IPS-NIHi7 (cell line): ENCODE measurements at regions not wholly inside any gene's neighbourhood (a gene's known extent, or its start where the extent isn't known, plus 50 kb on each side); places are given as distances from the start of the nearest gene placed in this dataset.

Source experiments
- DNase-seq: peaks from one replicate; pipeline ENCODE4 v3.0.0; 2012; ENCODE audit warnings: mixed read lengths; ENCODE audit errors: extremely low spot score

DNA sequence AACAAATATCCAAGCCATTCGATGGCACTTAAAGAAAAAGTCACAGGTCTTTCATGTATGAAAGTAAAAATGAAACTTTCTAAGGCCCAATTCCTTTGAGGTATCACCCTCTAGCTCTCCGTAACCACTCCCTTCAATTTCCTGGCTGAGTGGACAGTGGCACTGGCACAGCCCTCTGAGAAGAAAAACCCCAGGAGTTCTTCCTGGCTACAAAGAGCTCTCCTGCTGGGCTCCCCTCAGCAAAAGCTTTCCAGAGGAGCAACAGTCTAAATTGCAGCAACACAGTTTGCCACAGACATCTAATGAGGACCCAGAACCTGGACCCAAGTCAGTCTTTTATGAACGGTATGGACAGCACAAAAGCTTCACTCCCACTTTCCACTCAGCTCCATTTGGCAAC is 71.8 kb downstream of the FUNDC1 start:
- DNase-seq = peak; percentile 16

DNA sequence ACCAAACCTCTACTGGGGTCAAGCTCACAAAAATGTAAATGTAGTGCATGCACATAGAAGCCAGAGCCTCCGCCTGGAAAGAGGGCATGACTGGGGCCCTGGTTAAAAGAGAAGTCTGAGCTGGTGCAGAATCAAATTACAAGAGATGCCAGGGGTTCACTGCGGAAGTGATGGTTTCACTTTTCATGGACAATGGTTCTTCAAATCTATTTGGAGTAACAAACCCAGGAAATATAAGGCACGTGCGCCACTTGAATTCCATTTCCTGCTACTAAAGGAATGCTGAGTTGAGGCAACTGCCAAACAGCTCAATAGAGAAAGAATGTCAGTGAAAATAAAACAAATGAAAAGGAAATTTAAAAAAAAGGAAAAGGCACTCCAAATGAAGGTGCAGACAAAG is 79.8 kb downstream of the FUNDC1 start:
- no peak for DNase-seq

GRCh38 chrX:44459501-44459900 is 83.2 kb downstream of the FUNDC1 start:
- no peak for DNase-seq

DNA sequence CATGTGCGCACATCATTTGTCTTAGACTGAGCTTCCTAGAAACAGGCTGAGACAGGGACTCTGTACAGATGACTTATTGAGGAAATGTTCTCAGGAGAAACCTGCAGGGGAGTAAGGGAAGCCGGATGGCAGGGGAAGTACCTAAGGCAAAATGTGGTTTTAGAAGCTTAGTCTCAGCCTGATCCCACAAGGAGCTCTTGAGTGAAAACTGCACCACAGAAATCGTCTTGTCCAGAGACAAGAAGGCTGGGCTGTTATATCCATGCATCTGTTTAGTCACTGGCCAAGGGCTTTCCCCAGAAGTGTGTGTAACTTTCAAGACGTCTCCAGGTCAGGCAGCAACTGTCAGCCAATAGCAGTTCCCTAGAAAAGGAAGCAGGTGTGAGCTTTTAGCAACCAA is 86.0 kb downstream of the FUNDC1 start:
- no peak for DNase-seq

- DNase-seq = no peak
These were observed 91.6 kb downstream of the FUNDC1 start for GRCh38 chrX:44451056-44451455.

GRCh38 chrX:44447214-44447613 is 95.4 kb downstream of the FUNDC1 start:
- no peak for DNase-seq

GRCh38 chrX:44440006-44440405 is 96.5 kb upstream of the EFHC2 start:
- no peak for DNase-seq

- no peak for DNase-seq
These were observed 95.8 kb upstream of the EFHC2 start for GRCh38 chrX:44439242-44439794.

- DNase-seq = no peak
These were observed 91.6 kb upstream of the EFHC2 start for GRCh38 chrX:44435047-44435446.

DNA sequence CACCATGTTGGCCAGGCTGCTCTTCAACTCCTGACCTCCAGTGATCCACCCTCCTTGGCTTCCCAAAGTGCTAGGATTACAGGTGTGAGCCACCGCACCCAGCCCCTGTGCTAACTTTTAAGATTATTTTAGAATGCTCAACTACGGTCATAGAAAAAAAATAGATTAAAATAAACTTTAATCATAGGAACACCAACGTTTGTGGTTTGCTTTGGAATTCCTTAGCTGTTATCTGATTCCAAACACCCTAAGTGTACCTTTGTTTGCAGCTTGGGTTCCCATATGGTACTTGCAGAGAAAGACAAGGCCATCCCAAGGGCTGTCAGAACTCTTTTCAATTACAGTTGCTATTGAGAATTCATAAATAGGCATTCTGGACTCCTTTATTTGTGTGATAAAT is 90.1 kb upstream of the EFHC2 start:
- DNase-seq = no peak

- no peak for DNase-seq
These were observed 89.2 kb upstream of the EFHC2 start for GRCh38 chrX:44432641-44433040.

DNA sequence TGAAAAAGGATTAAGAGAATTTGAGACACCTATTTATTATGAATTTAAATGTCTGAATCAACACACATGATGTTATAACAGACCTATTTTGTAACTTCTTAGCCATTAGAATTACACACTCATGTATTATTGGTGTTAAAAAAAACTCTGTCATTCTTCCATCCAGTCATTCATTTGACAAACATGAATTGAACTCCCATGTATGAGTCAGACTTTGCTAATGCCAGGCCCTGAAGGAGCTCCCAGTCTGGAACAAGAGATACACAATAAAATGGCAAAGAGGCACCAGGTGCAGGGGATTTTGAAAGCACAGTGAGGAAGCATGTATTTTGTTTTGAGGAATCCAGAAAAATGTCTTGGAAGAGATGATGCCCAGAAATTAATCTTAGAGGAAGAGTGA is 87.7 kb upstream of the EFHC2 start:
- DNase-seq = no peak

DNA sequence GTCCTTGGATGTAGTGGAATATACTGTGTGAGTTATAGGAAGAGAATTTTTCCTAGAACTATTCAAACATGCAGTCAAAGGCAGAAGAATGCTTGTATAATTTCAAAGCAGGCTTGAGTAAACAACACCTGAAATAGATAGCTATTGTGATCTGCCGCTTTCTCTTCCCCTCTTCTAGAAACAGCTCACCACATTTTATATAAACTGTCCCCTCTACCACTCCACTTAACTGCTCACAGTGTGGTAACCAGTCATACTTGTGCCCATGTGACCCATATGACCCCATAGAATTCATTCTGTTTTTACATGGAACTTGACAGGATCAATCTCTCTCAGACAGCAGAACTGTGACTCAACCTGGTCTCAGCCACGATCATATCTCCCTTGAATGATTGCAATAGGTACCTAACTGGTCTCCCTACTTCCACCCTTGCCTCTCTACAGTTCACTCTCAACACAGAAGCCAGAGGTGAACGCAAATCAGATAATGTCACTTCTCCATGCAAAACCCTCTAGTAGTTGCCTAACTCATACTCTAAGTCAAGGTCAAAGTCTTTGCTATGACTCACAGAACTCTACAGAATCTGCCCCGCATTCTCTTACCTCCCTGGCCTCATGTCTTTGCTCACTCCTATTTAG is 85.6 kb upstream of the EFHC2 start:
- no peak for DNase-seq

DNA sequence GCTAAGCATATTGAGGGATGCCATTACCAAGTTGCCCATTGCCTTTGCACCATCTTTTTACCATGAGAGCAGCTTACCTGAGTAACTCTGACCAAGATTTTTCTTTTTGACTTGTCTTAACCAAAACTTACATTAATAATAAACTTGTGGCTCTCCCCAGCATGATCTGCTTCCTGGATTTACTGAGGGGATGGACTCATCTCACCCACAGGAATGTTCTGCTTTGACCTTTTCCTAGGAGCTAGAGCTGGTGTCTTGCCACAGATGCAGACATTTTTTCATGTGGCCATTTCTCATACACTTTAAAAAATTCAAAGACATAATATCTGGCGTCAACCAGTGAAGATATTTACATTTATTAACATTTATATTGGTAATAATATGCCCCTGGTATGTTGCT is 79.2 kb upstream of the EFHC2 start:
- no peak for DNase-seq

DNA sequence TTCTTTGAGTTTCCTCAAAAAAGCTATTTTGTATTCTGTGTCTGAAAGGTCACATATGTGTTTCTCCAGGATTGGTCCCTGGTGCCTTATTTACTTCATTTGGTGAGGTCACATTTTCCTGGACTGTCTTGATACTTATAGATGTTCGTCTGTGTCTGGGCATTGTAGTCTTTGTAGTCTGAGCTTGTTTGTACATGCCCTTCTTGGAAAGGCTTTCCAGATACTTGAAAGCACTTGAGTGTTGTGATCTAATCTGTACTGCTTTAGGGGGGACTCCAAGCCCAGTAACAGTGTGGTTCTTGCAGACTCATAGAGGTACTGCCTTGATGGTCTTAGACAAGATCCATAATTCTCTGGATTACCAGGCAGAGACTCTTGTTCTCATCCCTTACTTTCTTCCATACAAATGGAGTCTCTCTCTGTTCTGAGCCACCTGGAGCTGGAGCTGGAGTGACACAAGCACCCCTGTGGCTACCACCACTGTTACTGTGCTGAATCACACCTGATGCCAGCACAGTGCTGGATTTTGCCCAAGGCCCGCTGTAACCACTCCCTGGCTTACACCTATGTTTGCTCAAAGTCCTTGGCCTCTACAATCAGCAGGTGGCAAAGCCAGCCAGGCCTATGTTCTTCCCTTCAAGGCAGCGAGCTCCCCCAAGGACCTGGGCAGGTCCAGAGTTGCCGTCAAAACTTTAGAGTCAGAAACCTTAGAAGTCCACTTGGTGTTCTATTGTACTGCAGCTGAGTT is 72.3 kb upstream of the EFHC2 start:
- DNase-seq = no peak

DNA sequence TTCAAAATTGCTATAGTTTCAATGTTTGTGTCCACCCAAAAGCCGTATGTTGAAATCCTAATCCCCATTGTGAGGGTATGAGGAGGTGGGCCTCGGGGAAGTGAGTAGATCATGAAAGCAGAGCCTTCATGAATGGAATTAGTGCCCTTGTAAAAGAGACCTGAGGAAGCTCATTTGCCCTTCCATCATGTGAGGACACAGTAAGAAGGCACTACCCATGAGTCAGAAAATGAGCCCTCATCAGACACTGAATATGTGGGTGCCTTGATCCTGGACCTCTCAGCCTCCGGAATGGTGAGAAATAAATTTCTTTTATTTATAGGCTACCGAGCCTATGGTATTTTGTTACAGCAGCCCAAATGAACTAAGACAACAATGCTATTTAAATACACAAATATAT is 57.7 kb upstream of the EFHC2 start:
- DNase-seq = no peak

DNA sequence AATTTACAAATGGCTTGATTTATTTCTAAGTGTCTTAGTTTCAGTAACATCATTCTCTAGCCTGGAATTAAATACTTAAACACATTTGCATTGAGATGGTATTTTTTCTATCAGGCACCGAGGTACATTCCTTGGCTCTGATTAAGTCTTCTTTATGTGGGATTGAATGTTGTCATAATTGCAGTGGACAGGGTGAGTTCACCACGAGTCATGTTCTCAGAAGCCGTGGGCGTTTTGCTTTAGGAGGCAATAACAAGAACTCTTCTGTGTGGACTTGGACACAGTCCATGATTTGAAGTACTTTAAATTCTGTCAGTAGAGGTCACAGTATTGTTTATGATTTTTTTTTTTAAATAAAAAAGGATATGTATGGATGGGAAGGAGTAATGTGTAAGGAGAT is 57.1 kb upstream of the EFHC2 start:
- DNase-seq = no peak

- DNase-seq = no peak
These were observed 56.7 kb upstream of the EFHC2 start for GRCh38 chrX:44400161-44400560.
